Astrocyte (in vitro differentiated cells and primary cell): ENCODE measurements at regions not wholly inside any gene's neighbourhood (a gene's known extent, or its start where the extent isn't known, plus 50 kb on each side); places are given as distances from the start of the nearest gene placed in this dataset.
"Not testable (repeated sequence)": the region's sequence is repeated elsewhere in the genome, so short reads cannot be mapped to it uniquely, and the experiment has no call there.

Source experiments
- CTCF ChIP-seq: IDR thresholded peaks from 2 replicates; pipeline ENCODE4 v1.5.1; 2011; ENCODE audit warnings: low read depth, mild to moderate bottlenecking, inconsistent platforms, low read length, moderate library complexity; ENCODE audit not compliant: insufficient read depth
- EZH2 ChIP-seq: IDR thresholded peaks from 2 replicates; pipeline ENCODE4 v1.6.1; 2012; ENCODE audit warnings: mild to moderate bottlenecking, low read length, inconsistent platforms; ENCODE audit not compliant: insufficient read depth

- TF ChIP-seq CTCF, EZH2: not testable (repeated sequence)
Measured at GRCh38 chr3:139153434-139153833, 108.7 kb upstream of the PRR23C start.
